ENCODE measurements at regions not wholly inside any gene's neighbourhood (a gene's known extent, or its start where the extent isn't known, plus 50 kb on each side); places are given as distances from the start of the nearest gene placed in this dataset.

- H3K27ac ChIP-seq (ENCODE audit: low read depth in 1 of 2, low read length in 1 of 2), result no peak overlapping the region
- ATAC-seq (ENCODE audit: insufficient read depth, low FRiP score) (no peak), DNase-seq (no peak)
- H3K36me3 ChIP-seq (ENCODE audit: control insufficient read depth in 4 of 4, insufficient read depth in 4 of 4, low read length in 4 of 4), result no peaks in the 10 kb centered on the region
- WGBS, 2 donors, result 35 to 44% methylated on average over 2 of the region's 2 CpGs
- no peak for TF ChIP-seq CTCF (IDR thresholded peaks at IDR 0.05; ENCODE audit: control extremely low read depth, extremely low read depth)
- H3K4me1 ChIP-seq (ENCODE audit: control insufficient read depth in 5 of 5, insufficient read depth in 5 of 5, low read length in 5 of 5), result peaks cover 0 to 34% (median 5%) of the 10 kb centered on the region in 5 donors
- H3K4me3 ChIP-seq, result no peak overlapping the region
- H3K27me3 ChIP-seq (ENCODE audit: control insufficient read depth in 3 of 3, insufficient read depth in 3 of 3, low read length in 2 of 3), result no peaks in the 10 kb centered on the region
- no peaks in the 10 kb centered on the region for H3K9me3 ChIP-seq (ENCODE audit: control insufficient read depth in 4 of 4, insufficient read depth in 3 of 4, low read length in 3 of 4)
- no peak overlapping the region for H3K9ac ChIP-seq (ENCODE audit: insufficient read depth in 1 of 2, low read length in 2 of 2)
Measured at GRCh38 chr10:94107191-94107590, 113.5 kb downstream of the PLCE1 start.

- TF ChIP-seq CTCF (IDR thresholded peaks at IDR 0.05; ENCODE audit: control extremely low read depth, extremely low read depth), result no peak
- ATAC-seq (ENCODE audit: insufficient read depth, low FRiP score) (no peak), DNase-seq (no peak)
- Histone ChIP-seq H3K9me3 (ENCODE audit: control insufficient read depth in 4 of 4, insufficient read depth in 3 of 4, low read length in 3 of 4) (no peaks in the 10 kb centered on the region), H3K27ac (ENCODE audit: low read depth in 1 of 2, low read length in 1 of 2) (no peak overlapping the region), H3K9ac (ENCODE audit: insufficient read depth in 1 of 2, low read length in 2 of 2) (no peak overlapping the region), H3K4me1 (ENCODE audit: control insufficient read depth in 5 of 5, insufficient read depth in 5 of 5, low read length in 5 of 5) (peaks cover 0 to 24% (median 5%) of the 10 kb centered on the region in 5 donors), H3K36me3 (ENCODE audit: control insufficient read depth in 4 of 4, insufficient read depth in 4 of 4, low read length in 4 of 4) (no peaks in the 10 kb centered on the region), H3K27me3 (ENCODE audit: control insufficient read depth in 3 of 3, insufficient read depth in 3 of 3, low read length in 2 of 3) (no peaks in the 10 kb centered on the region), H3K4me3 (no peak overlapping the region)
- 89 to 95% methylated on average over 2 of the region's 2 CpGs for WGBS, 2 donors
Measured at GRCh38 chr10:94108200-94108599, 114.5 kb downstream of the PLCE1 start.

- Histone ChIP-seq H3K4me1 (ENCODE audit: control insufficient read depth in 5 of 5, insufficient read depth in 5 of 5, low read length in 5 of 5) (peaks cover 0 to 5% (median 0%) of the 10 kb centered on the region in 5 donors), H3K4me3 (no peak overlapping the region), H3K9me3 (ENCODE audit: control insufficient read depth in 4 of 4, insufficient read depth in 3 of 4, low read length in 3 of 4) (no peaks in the 10 kb centered on the region), H3K27ac (ENCODE audit: low read depth in 1 of 2, low read length in 1 of 2) (no peak overlapping the region), H3K9ac (ENCODE audit: insufficient read depth in 1 of 2, low read length in 2 of 2) (no peak overlapping the region), H3K27me3 (ENCODE audit: control insufficient read depth in 3 of 3, insufficient read depth in 3 of 3, low read length in 2 of 3) (no peaks in the 10 kb centered on the region), H3K36me3 (ENCODE audit: control insufficient read depth in 4 of 4, insufficient read depth in 4 of 4, low read length in 4 of 4) (no peaks in the 10 kb centered on the region)
- no peak for ATAC-seq (ENCODE audit: insufficient read depth, low FRiP score)
- 67 to 81% methylated on average over 2 of the region's 2 CpGs for WGBS, 2 donors
- peak in 2 of 3 donors; percentile 28 to 41 for DNase-seq
- TF ChIP-seq CTCF (IDR thresholded peaks at IDR 0.05; ENCODE audit: control extremely low read depth, extremely low read depth), result no peak
Measured at GRCh38 chr10:94111367-94111766, 117.6 kb downstream of the PLCE1 start.

- Histone ChIP-seq H3K4me3 (no peak overlapping the region), H3K4me1 (ENCODE audit: control insufficient read depth in 5 of 5, insufficient read depth in 5 of 5, low read length in 5 of 5) (peaks cover 0 to 5% (median 0%) of the 10 kb centered on the region in 5 donors), H3K9ac (ENCODE audit: insufficient read depth in 1 of 2, low read length in 2 of 2) (no peak overlapping the region), H3K36me3 (ENCODE audit: control insufficient read depth in 4 of 4, insufficient read depth in 4 of 4, low read length in 4 of 4) (no peaks in the 10 kb centered on the region), H3K27ac (ENCODE audit: low read depth in 1 of 2, low read length in 1 of 2) (no peak overlapping the region), H3K27me3 (ENCODE audit: control insufficient read depth in 3 of 3, insufficient read depth in 3 of 3, low read length in 2 of 3) (no peaks in the 10 kb centered on the region), H3K9me3 (ENCODE audit: control insufficient read depth in 4 of 4, insufficient read depth in 3 of 4, low read length in 3 of 4) (no peaks in the 10 kb centered on the region)
- no peak for ATAC-seq (ENCODE audit: insufficient read depth, low FRiP score)
- DNase-seq, result no peak
- WGBS, 2 donors, result 65 to 70% methylated on average over 2 of the region's 2 CpGs
- no peak for TF ChIP-seq CTCF (IDR thresholded peaks at IDR 0.05; ENCODE audit: control extremely low read depth, extremely low read depth)
Measured at GRCh38 chr10:94112321-94112720, 118.6 kb downstream of the PLCE1 start.
